WTC11 (cell line): ENCODE measurements at regions not wholly inside any gene's neighbourhood (a gene's known extent, or its start where the extent isn't known, plus 50 kb on each side); places are given as distances from the start of the nearest gene placed in this dataset.
"Not testable (repeated sequence)": the region's sequence is repeated elsewhere in the genome, so short reads cannot be mapped to it uniquely, and the experiment has no call there.

Source experiments
- TF ChIP-seq, protein P1 (sequence below): fragments of 200-600 bp; IDR thresholded peaks from 2 replicates; pipeline ENCODE4 v1.8.0; 2022; ENCODE audit warnings: antibody characterized with exemption
- TF ChIP-seq, protein P2 (sequence below): sonication (generic); formaldehyde crosslinking; IDR thresholded peaks from 2 replicates; pipeline ENCODE4 v1.8.0; 2022; ENCODE audit warnings: mild to moderate bottlenecking, missing genetic modification reagents

DNA sequence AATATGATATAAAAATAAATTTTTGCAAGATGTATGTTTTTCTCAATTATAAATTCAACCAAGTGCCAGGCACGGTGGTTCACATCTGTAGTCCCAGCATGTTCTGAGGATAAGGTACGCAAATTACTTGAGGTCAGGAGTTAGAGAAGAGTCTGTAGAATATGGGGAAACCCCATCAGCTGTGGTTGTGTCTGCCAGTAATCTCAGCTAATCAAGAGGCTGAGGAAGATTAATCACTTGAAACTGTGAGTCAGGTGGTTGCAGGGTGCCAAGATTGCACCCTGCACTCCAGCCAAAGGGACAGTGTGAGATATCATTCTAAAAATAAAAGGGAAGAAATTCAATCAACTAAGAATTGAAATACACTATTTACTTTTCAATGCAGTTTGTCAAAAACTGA lies 144.9 kb downstream of the RBMY1A1 start:
- TF ChIP-seq, protein P1, sequence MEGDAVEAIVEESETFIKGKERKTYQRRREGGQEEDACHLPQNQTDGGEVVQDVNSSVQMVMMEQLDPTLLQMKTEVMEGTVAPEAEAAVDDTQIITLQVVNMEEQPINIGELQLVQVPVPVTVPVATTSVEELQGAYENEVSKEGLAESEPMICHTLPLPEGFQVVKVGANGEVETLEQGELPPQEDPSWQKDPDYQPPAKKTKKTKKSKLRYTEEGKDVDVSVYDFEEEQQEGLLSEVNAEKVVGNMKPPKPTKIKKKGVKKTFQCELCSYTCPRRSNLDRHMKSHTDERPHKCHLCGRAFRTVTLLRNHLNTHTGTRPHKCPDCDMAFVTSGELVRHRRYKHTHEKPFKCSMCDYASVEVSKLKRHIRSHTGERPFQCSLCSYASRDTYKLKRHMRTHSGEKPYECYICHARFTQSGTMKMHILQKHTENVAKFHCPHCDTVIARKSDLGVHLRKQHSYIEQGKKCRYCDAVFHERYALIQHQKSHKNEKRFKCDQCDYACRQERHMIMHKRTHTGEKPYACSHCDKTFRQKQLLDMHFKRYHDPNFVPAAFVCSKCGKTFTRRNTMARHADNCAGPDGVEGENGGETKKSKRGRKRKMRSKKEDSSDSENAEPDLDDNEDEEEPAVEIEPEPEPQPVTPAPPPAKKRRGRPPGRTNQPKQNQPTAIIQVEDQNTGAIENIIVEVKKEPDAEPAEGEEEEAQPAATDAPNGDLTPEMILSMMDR: not testable (repeated sequence)
- TF ChIP-seq, protein P2, sequence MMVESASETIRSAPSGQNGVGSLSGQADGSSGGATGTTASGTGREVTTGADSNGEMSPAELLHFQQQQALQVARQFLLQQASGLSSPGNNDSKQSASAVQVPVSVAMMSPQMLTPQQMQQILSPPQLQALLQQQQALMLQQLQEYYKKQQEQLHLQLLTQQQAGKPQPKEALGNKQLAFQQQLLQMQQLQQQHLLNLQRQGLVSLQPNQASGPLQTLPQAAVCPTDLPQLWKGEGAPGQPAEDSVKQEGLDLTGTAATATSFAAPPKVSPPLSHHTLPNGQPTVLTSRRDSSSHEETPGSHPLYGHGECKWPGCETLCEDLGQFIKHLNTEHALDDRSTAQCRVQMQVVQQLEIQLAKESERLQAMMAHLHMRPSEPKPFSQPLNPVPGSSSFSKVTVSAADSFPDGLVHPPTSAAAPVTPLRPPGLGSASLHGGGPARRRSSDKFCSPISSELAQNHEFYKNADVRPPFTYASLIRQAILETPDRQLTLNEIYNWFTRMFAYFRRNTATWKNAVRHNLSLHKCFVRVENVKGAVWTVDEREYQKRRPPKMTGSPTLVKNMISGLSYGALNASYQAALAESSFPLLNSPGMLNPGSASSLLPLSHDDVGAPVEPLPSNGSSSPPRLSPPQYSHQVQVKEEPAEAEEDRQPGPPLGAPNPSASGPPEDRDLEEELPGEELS (CRISPR knock-in tag): not testable (repeated sequence)
